ENCODE measurements at regions not wholly inside any gene's neighbourhood (a gene's known extent, or its start where the extent isn't known, plus 50 kb on each side); places are given as distances from the start of the nearest gene placed in this dataset.

DNA sequence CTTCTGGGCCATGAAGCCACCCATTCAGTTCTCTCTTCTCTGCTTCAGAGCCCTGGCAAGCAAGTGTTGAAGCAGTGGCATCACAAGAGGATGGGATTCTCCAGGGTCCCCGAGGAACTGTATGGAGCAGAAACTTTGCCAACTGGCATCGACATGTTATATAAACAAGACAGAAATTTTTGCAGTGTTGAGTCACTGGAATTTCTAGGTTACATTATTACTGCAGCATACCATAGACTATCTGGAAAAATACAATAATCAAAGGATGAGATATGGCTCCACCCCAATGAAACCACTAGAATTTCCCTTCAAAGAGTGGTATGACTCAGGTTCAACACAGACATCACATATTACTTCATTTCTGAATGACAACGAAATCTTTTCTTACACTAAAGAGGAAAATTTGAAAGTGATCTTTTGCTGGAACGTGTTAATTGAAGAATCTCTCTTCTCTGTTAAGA, 343.0 kb upstream of the DYNLRB2 start:
- TF ChIP-seq, protein P1, sequence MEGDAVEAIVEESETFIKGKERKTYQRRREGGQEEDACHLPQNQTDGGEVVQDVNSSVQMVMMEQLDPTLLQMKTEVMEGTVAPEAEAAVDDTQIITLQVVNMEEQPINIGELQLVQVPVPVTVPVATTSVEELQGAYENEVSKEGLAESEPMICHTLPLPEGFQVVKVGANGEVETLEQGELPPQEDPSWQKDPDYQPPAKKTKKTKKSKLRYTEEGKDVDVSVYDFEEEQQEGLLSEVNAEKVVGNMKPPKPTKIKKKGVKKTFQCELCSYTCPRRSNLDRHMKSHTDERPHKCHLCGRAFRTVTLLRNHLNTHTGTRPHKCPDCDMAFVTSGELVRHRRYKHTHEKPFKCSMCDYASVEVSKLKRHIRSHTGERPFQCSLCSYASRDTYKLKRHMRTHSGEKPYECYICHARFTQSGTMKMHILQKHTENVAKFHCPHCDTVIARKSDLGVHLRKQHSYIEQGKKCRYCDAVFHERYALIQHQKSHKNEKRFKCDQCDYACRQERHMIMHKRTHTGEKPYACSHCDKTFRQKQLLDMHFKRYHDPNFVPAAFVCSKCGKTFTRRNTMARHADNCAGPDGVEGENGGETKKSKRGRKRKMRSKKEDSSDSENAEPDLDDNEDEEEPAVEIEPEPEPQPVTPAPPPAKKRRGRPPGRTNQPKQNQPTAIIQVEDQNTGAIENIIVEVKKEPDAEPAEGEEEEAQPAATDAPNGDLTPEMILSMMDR (IDR thresholded peaks at IDR 0.05): no peak
- TF ChIP-seq TCF7L2 (IDR thresholded peaks at IDR 0.05; ENCODE audit: low read depth, low read length): no peak
